Colonic mucosa (tissue), 4 donors: ENCODE measurements at regions not wholly inside any gene's neighbourhood (a gene's known extent, or its start where the extent isn't known, plus 50 kb on each side); places are given as distances from the start of the nearest gene placed in this dataset.
"Not testable (repeated sequence)": the region's sequence is repeated elsewhere in the genome, so short reads cannot be mapped to it uniquely, and the experiment has no call there.

Experiments
- DNase-seq: peaks from one replicate; pipeline ENCODE4 v3.0.0-alpha.2; 2020
- H3K27ac ChIP-seq: fragments of 200-600 bp; one replicate; pipeline ENCODE4 v1.8.0; 2021
- H3K27me3 ChIP-seq: fragments of 200-600 bp; one replicate; pipeline ENCODE4 v1.8.0; 2021
- H3K36me3 ChIP-seq: fragments of 200-600 bp; one replicate; pipeline ENCODE4 v1.8.0; 2021
- H3K4me1 ChIP-seq: fragments of 200-600 bp; one replicate; pipeline ENCODE4 v1.8.0; 2021; ENCODE audit warnings: mild to moderate bottlenecking
- H3K4me3 ChIP-seq: fragments of 200-600 bp; one replicate; pipeline ENCODE4 v1.8.0; 2021
- H3K9ac ChIP-seq, 2 donors: one replicate each; pipeline ENCODE4 v1.7.0; 2013; ENCODE audit warnings: control low read depth in 2 of 2, low read depth in 2 of 2, low read length in 2 of 2
- H3K9me3 ChIP-seq: fragments of 200-600 bp; one replicate; pipeline ENCODE4 v1.8.0; 2021
- intact Hi-C: fragments of 100-400 bp; cut with DNase I; formaldehyde crosslinking; loops from one replicate; pipeline ENCODE4 v1.14.1; 2022
- TF ChIP-seq, protein P1 (sequence below): fragments of 200-600 bp; IDR thresholded peaks from one replicate; pipeline ENCODE4 v1.8.0; 2022; ENCODE audit warnings: antibody characterized with exemption, mild to moderate bottlenecking
- donor health status: healthy.
- donor health status: DM: no; HTN: no; CAD: no.
- donor health status: DM: no; HTN: no; CAD: no.

DNA sequence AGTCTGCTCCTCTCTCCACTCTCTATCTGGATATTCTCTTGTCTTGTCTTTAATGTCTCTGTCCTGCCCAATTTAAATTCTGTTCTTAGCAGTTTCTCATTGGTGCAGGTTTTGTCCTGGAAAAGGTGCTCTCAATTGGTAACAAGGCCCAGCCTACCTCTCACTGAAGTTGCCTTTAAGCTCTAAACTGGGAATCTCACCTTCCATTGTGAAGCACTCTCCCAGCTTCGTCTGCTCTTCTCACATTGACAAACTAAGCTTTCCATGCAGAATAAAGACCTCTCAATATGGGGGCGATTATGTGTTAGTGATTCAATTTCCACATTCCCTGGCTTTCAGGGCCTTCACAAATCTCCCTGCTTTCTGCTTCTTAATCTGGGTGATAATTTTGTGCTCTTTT, 1712.2 kb downstream of the GRIK2 start:
- intact Hi-C loops = no loop called here
- DNase-seq = no peak
- H3K36me3 ChIP-seq = no peaks in the 10 kb centered on the region
- H3K27ac ChIP-seq = no peak overlapping the region
- H3K4me3 ChIP-seq = no peak overlapping the region
- no peak overlapping the region for H3K9ac ChIP-seq
- TF ChIP-seq, protein P1, sequence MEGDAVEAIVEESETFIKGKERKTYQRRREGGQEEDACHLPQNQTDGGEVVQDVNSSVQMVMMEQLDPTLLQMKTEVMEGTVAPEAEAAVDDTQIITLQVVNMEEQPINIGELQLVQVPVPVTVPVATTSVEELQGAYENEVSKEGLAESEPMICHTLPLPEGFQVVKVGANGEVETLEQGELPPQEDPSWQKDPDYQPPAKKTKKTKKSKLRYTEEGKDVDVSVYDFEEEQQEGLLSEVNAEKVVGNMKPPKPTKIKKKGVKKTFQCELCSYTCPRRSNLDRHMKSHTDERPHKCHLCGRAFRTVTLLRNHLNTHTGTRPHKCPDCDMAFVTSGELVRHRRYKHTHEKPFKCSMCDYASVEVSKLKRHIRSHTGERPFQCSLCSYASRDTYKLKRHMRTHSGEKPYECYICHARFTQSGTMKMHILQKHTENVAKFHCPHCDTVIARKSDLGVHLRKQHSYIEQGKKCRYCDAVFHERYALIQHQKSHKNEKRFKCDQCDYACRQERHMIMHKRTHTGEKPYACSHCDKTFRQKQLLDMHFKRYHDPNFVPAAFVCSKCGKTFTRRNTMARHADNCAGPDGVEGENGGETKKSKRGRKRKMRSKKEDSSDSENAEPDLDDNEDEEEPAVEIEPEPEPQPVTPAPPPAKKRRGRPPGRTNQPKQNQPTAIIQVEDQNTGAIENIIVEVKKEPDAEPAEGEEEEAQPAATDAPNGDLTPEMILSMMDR = no peak
- H3K27me3 ChIP-seq = no peaks in the 10 kb centered on the region
- H3K4me1 ChIP-seq = no peaks in the 10 kb centered on the region
- no peaks in the 10 kb centered on the region for H3K9me3 ChIP-seq

DNA sequence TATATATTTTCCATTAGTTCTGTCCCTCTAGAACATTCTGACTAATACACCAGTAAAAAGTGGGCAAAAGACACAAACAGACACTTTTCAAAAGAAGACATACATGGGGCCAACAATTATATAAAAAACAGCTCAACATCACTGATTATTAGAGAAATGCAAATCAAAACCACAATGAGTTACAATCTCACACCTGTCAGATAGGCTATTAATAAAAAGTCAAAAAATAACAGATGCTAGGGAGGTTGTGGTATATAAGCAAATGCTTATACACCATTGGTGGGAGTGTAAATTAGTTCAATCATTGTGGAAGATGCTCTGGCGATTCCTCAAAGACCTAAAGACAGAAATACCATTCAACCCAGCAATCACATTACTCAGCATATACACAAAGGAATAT, 1707.8 kb downstream of the GRIK2 start:
- Histone ChIP-seq H3K9ac (no peak overlapping the region), H3K9me3 (no peaks in the 10 kb centered on the region), H3K4me3 (no peak overlapping the region), H3K27me3 (no peaks in the 10 kb centered on the region), H3K4me1 (no peaks in the 10 kb centered on the region), H3K36me3 (no peaks in the 10 kb centered on the region), H3K27ac (no peak overlapping the region)
- TF ChIP-seq, protein P1 = no peak
- DNase-seq = no peak
- intact Hi-C loops = no loop called here

DNA sequence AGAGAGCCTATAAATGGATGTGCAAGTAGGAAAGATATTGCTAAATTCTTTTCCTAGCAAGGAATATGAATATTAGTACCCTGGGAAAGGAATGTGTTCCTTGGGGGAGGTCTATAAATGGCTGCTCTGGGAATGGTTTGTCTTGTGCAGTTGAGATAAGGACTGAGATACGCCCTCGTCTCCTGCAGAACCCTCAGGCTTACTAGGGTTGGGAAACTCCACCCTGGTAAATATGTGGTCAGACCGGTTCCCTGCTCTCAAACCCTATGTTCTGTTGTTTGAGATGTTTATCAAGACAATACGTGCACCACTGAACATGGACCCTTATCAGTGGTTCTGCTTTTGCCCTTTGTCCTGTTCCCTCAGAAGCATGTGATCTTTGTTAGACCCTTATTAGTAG, 1698.9 kb downstream of the GRIK2 start:
- H3K27ac ChIP-seq, H3K36me3 ChIP-seq, H3K9ac ChIP-seq, intact Hi-C loops, H3K9me3 ChIP-seq, DNase-seq, H3K4me3 ChIP-seq, H3K4me1 ChIP-seq, H3K27me3 ChIP-seq: not testable (repeated sequence)

DNA sequence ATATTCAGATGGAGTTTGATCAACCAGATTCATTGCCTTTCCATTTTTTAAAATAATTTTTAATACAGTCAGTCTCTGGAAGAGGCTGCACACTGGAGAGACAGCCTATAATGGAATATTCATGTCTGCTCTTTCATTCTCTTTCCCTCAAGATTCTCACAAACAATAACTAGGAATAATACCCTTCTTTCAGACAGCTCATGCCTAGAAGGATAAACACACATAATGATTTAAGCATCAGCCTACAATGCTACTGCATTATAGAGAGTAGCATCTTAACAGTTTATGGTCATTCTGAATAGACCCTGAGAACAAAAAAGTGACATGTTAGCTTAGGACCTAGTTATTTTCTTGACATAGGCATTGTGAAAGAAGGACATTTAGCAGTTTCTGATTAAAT, 1692.3 kb downstream of the GRIK2 start:
- intact Hi-C loops = no loop called here
- DNase-seq = no peak
- Histone ChIP-seq H3K4me1 (no peaks in the 10 kb centered on the region), H3K27ac (no peak overlapping the region), H3K4me3 (no peak overlapping the region), H3K9me3 (no peaks in the 10 kb centered on the region), H3K36me3 (no peaks in the 10 kb centered on the region), H3K27me3 (no peaks in the 10 kb centered on the region), H3K9ac (no peak overlapping the region)
- TF ChIP-seq, protein P1 = no peak

DNA sequence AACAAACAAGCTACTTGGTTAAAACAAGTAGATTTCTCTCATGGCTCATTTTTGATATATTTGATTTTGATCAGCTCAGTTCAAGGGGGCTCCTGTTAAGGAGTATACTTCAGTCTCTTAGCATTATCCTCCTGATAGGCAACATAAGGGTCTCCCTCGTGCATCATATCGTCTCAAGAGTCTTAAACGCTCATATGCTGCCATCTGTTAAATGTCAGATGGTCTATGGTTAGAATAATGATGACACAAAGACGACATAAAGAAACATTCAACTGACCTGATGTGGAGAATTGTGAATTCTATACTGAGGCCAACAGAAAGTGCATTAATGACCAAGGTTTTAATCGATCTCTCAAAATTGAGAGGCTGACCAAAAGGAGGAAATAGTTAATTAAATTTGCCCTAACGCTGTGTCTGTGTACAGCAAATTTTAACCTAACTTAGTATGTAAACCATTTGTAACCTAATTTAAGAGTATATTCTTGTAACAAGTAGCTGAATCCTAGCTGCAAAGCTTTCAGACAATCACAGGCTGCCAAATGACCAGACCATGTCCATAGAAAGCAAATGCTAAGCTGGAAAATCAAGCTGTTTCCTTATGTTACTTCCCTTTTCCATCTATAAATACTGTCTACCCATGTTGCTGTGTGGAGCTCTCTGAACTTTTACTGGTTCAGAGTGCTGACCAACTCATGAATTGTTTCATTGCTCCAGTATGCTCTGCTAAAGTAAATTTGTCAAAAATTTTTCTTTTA, 1688.5 kb downstream of the GRIK2 start:
- TF ChIP-seq, protein P1 = no peak
- Histone ChIP-seq H3K27ac (no peak overlapping the region), H3K4me3 (no peak overlapping the region), H3K36me3 (no peaks in the 10 kb centered on the region), H3K27me3 (no peaks in the 10 kb centered on the region), H3K9ac (no peak overlapping the region), H3K9me3 (no peaks in the 10 kb centered on the region), H3K4me1 (no peaks in the 10 kb centered on the region)
- DNase-seq = no peak
- intact Hi-C loops = no loop called here

DNA sequence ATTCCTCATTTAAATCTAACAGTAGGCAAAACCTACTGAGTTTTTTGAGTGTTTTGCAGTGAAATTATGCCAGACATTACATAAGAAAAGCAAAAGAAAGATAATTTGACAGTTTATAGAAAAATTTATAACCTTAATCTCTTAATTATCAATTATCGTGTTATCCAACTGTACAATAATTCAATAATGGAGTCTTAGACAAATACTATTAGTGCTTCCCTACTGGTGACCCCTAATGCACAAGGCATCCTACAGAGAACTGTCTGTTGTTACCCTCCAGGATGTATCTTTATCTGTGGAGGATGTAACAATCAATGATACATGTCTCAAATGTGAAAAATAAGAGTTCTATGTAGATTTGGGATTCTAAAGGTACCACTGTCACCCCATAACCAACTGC, 1687.6 kb downstream of the GRIK2 start:
- H3K27me3 ChIP-seq = no peaks in the 10 kb centered on the region
- no peak for DNase-seq
- intact Hi-C loops = no loop called here
- no peak overlapping the region for H3K4me3 ChIP-seq
- H3K9ac ChIP-seq = no peak overlapping the region
- no peaks in the 10 kb centered on the region for H3K4me1 ChIP-seq
- H3K9me3 ChIP-seq = no peaks in the 10 kb centered on the region
- H3K36me3 ChIP-seq = no peaks in the 10 kb centered on the region
- no peak overlapping the region for H3K27ac ChIP-seq
- TF ChIP-seq, protein P1 = no peak
